SK-N-SH (cell line): ENCODE measurements at regions not wholly inside any gene's neighbourhood (a gene's known extent, or its start where the extent isn't known, plus 50 kb on each side); places are given as distances from the start of the nearest gene placed in this dataset.

ENCODE experiments used
- EP300 ChIP-seq, 2 experiments: IDR thresholded peaks; 2 replicates each; pipeline versions ENCODE4 v1.4.0 to v1.6.1; 2012; ENCODE audit warnings: borderline replicate concordance in 1 of 2, low read depth in 1 of 2, low read length in 1 of 2
- FOXM1 ChIP-seq: IDR thresholded peaks from 2 replicates; pipeline ENCODE4 v1.4.0; 2012; ENCODE audit warnings: low read depth, mild to moderate bottlenecking
- JUND ChIP-seq: IDR thresholded peaks from 2 replicates; pipeline ENCODE4 v1.4.0; 2012
- NFIC ChIP-seq: IDR thresholded peaks from 2 replicates; pipeline ENCODE4 v1.4.0; 2012; ENCODE audit warnings: borderline replicate concordance
- POLR2AphosphoS5 ChIP-seq: IDR thresholded peaks from 2 replicates; pipeline ENCODE4 v1.6.1; 2012; ENCODE audit warnings: low read depth, low read length
- RCOR1 ChIP-seq: fragments of 150-350 bp; IDR thresholded peaks from 2 replicates; pipeline ENCODE4 v1.6.1; 2017; ENCODE audit warnings: antibody characterized with exemption, low read length
- RFX5 ChIP-seq: IDR thresholded peaks from 2 replicates; pipeline ENCODE4 v1.6.1; 2012; ENCODE audit warnings: mild to moderate bottlenecking, improper control_type of control experiment, low read length
- SMC3 ChIP-seq: IDR thresholded peaks from 2 replicates; pipeline ENCODE4 v1.6.1; 2012; ENCODE audit warnings: low read depth, low read length, improper control_type of control experiment
- TEAD4 ChIP-seq: IDR thresholded peaks from 2 replicates; pipeline ENCODE4 v1.4.0; 2012; ENCODE audit warnings: mild to moderate bottlenecking, borderline replicate concordance; ENCODE audit not compliant: insufficient read depth
- YY1 ChIP-seq: IDR thresholded peaks from 2 replicates; pipeline ENCODE4 v1.4.0; 2012; ENCODE audit warnings: low read depth, mild to moderate bottlenecking
- TF ChIP-seq, protein P1 (sequence below): fragments of 200-600 bp; sonication (generic); IDR thresholded peaks from 2 replicates; pipeline ENCODE4 v1.6.1; 2017; ENCODE audit warnings: antibody characterized with exemption, mild to moderate bottlenecking, moderate library complexity
- TF ChIP-seq, protein P2 (sequence below): IDR thresholded peaks from 2 replicates; pipeline ENCODE4 v1.4.0; 2012; ENCODE audit warnings: low read depth
- TF ChIP-seq, protein P3 (sequence below): IDR thresholded peaks from 2 replicates; pipeline ENCODE4 v1.6.1; 2012; ENCODE audit warnings: mild to moderate bottlenecking, low read depth, low read length, moderate library complexity
- TF ChIP-seq, protein P4 (sequence below): fragments of 150-350 bp; IDR thresholded peaks from 2 replicates; pipeline ENCODE4 v1.6.1; 2017; ENCODE audit warnings: antibody characterized with exemption, low read length, low read depth, borderline replicate concordance

DNA sequence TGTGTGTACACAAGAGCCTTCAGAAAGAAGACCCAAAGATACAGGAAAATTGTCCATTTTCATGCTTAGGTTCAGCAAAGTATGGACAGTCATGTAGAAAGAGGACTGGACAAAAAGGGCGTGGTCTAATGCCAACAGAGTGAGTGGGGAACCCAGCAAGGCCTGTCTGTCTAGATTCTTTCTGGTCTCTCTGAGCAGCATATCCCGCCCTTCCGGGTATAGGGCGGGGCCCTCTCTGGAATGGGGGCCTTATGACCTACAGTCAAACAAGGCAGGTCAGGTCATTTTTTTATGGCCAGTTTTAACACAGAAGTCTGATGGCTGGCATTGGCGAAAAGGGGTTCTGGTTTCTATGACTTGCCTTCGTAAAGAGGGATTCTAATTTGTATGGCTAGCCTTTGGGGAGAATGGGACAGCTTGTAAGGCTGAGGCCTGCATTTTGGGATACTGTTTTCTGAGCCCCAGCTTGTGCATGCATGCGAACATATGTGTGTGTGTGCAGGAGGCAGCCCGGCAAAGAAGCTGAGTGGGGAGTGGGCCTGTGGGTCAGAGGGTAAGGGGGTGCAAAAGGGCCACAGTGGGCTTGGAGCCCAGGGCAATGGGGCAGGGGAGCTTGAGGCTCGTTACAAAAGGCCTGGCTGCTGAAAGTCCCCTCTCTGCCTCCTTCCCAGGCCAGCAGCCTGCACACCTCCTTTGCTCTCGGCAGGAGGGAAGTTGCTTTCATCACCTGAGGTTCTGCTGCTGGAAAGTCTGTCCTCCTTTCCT is 130.5 kb upstream of the B3GAT1 start:
- TF ChIP-seq, protein P1, sequence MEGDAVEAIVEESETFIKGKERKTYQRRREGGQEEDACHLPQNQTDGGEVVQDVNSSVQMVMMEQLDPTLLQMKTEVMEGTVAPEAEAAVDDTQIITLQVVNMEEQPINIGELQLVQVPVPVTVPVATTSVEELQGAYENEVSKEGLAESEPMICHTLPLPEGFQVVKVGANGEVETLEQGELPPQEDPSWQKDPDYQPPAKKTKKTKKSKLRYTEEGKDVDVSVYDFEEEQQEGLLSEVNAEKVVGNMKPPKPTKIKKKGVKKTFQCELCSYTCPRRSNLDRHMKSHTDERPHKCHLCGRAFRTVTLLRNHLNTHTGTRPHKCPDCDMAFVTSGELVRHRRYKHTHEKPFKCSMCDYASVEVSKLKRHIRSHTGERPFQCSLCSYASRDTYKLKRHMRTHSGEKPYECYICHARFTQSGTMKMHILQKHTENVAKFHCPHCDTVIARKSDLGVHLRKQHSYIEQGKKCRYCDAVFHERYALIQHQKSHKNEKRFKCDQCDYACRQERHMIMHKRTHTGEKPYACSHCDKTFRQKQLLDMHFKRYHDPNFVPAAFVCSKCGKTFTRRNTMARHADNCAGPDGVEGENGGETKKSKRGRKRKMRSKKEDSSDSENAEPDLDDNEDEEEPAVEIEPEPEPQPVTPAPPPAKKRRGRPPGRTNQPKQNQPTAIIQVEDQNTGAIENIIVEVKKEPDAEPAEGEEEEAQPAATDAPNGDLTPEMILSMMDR: no peak
- no peak for TF ChIP-seq RFX5
- TF ChIP-seq, protein P2, sequence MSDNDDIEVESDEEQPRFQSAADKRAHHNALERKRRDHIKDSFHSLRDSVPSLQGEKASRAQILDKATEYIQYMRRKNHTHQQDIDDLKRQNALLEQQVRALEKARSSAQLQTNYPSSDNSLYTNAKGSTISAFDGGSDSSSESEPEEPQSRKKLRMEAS: no peak
- no peak for TF ChIP-seq JUND
- TF ChIP-seq, protein P3, sequence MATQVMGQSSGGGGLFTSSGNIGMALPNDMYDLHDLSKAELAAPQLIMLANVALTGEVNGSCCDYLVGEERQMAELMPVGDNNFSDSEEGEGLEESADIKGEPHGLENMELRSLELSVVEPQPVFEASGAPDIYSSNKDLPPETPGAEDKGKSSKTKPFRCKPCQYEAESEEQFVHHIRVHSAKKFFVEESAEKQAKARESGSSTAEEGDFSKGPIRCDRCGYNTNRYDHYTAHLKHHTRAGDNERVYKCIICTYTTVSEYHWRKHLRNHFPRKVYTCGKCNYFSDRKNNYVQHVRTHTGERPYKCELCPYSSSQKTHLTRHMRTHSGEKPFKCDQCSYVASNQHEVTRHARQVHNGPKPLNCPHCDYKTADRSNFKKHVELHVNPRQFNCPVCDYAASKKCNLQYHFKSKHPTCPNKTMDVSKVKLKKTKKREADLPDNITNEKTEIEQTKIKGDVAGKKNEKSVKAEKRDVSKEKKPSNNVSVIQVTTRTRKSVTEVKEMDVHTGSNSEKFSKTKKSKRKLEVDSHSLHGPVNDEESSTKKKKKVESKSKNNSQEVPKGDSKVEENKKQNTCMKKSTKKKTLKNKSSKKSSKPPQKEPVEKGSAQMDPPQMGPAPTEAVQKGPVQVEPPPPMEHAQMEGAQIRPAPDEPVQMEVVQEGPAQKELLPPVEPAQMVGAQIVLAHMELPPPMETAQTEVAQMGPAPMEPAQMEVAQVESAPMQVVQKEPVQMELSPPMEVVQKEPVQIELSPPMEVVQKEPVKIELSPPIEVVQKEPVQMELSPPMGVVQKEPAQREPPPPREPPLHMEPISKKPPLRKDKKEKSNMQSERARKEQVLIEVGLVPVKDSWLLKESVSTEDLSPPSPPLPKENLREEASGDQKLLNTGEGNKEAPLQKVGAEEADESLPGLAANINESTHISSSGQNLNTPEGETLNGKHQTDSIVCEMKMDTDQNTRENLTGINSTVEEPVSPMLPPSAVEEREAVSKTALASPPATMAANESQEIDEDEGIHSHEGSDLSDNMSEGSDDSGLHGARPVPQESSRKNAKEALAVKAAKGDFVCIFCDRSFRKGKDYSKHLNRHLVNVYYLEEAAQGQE: no peak
- no peak for TF ChIP-seq YY1
- TF ChIP-seq TEAD4: no peak
- TF ChIP-seq, protein P4, sequence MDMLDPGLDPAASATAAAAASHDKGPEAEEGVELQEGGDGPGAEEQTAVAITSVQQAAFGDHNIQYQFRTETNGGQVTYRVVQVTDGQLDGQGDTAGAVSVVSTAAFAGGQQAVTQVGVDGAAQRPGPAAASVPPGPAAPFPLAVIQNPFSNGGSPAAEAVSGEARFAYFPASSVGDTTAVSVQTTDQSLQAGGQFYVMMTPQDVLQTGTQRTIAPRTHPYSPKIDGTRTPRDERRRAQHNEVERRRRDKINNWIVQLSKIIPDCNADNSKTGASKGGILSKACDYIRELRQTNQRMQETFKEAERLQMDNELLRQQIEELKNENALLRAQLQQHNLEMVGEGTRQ: no peak
- no peak for TF ChIP-seq FOXM1
- TF ChIP-seq SMC3: no peak
- no peak for TF ChIP-seq NFIC
- no peak for TF ChIP-seq RCOR1
- no peak for TF ChIP-seq EP300 (IDR thresholded peaks at IDR 0.05; ENCODE audit: borderline replicate concordance in 1 of 2, low read depth in 1 of 2, low read length in 1 of 2)
- no peak for TF ChIP-seq POLR2AphosphoS5
